ENCODE measurements at regions not wholly inside any gene's neighbourhood (a gene's known extent, or its start where the extent isn't known, plus 50 kb on each side); places are given as distances from the start of the nearest gene placed in this dataset.

GRCh38 chr2:23100406-23100805 is 284.6 kb upstream of the KLHL29 start:
- no peak for TF ChIP-seq CTCF (IDR thresholded peaks at IDR 0.05)
- no peak for TF ChIP-seq POLR2A (IDR thresholded peaks at IDR 0.05)
- no peak for TF ChIP-seq EP300 (IDR thresholded peaks at IDR 0.05)

Data from ovary (tissue), 3 donors.